GM19351 (cell line): ENCODE measurements at regions not wholly inside any gene's neighbourhood (a gene's known extent, or its start where the extent isn't known, plus 50 kb on each side); places are given as distances from the start of the nearest gene placed in this dataset.
"Not testable (repeated sequence)": the region's sequence is repeated elsewhere in the genome, so short reads cannot be mapped to it uniquely, and the experiment has no call there.

Experiments used
- ATAC-seq: cut with Tn5 transposase; IDR thresholded peaks from one replicate; pipeline ENCODE4 v1.9.1; 2021; ENCODE audit warnings: mild to moderate bottlenecking, moderate library complexity; ENCODE audit not compliant: unreplicated experiment

DNA sequence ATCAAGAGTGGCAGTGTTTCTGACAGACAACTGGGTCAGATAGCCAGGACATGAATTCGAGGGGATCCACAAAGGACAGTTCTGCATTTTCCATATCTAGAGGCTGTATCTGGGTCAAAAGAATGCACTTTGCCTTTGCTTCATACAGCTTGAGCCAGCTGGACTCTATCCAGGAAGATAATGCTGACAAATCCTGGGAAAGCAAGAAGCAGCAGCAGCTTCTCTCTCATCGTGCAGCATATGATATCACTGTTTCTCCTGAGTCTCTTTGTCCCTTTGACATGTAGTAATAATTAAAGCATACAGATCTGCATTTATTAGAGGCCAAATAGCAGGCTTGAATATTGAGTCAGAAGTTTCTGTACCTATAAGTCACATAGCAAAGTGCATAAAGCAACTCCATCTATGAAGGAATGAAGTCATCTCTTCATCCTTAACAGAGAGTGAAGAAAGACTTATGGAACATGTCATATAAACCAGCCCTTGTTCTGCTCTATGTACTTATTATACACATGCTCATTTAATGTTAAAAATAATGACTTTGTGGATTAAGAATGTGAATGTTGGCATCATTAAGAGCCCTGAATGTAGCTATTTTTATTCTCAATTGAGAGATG, 236.8 kb upstream of the GBE1 start:
- no peak for ATAC-seq

DNA sequence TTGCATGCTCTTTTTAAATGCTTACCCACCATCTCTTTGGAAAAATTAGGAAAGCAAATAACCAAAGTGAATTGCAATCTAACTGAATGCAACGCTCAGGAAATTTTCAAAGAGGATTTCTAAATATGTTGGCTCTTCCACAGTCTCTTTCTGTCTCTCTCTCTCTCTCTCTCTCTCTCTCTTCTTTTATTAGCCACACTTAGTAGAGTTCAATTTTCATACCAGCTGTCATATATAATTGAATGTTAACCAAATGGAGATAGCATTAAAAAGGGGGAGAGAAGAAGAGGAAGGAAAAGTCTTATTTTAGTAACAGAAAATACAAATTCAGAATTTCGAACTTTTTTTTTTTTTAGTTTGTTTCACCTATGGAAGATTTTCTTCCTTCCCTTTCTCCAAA, 235.9 kb upstream of the GBE1 start:
- ATAC-seq: no peak

DNA sequence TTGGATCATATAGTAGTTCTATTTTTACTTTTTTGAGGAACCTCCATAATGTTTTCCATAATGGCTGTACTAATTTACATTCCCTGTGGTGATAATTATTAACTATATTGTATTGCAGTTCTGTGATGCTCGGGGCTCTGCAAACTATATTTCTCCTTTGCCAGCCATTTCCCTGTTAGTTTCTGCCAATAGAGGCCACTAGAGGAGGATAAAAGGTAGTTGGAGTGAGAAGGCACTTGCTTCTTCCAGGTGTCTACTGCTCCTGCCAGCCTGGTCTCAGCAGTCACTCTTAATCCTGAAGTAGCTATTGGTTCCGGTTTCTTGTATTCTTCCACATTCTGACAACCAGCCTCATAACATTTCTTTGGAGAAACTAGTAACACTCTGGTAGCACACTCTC, 233.9 kb upstream of the GBE1 start:
- ATAC-seq: no peak

DNA sequence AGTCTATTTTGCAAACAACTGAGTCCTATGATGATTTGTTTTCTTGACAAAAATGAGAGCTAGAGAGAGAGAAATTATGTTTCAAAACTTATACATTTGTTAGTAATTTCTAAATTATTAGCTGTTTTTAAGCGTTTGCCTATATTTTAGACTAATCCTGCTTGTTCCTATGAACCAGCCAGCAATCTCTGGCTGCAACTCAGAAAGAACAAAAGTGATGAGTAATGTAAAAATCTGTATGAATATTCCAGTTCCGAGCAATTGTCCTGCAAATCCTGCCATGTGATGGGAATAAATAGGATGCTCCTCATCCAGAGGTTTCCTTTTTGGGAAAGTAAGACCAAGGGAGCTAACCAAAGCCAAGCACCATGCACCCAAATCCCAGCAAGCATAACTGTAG, 228.3 kb upstream of the GBE1 start:
- no peak for ATAC-seq

DNA sequence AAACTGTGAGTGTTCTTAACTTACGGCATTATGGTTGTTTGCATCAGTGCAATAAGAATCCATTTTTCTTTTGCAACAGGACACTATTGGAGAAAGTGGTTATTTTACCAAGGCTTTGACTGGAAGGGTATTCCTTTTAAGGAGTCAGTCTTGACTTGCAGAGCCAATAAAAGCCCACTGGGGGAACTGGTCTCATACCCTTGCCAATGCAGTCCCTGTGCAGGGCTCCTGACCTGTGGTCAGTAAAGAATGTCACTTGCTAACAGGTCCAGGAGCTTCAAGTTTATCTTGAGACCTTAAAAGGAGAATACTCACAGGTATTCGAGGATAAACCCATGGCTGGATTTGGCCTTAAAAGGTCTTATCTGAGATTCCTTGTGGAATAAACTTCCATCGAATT, 227.8 kb upstream of the GBE1 start:
- no peak for ATAC-seq

DNA sequence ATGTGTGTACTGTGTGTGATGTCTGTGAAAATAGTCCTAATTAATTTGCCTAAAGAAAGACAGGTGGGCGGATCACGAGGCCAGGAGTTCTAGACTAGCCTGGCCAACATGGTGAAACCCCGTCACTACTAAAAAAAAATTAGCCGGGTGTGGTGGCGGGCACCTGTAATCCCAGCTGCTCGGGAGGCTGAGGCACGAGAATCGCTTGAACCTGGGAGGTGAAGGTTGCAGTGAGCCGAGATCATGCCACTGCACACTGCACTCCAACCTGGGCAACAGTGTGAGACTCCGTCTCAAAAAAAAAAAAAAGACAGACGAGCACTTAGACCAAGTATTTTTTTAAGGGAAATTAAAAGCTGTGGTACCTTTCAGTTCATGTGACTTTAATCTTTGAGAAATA, 226.0 kb upstream of the GBE1 start:
- ATAC-seq: not testable (repeated sequence)

DNA sequence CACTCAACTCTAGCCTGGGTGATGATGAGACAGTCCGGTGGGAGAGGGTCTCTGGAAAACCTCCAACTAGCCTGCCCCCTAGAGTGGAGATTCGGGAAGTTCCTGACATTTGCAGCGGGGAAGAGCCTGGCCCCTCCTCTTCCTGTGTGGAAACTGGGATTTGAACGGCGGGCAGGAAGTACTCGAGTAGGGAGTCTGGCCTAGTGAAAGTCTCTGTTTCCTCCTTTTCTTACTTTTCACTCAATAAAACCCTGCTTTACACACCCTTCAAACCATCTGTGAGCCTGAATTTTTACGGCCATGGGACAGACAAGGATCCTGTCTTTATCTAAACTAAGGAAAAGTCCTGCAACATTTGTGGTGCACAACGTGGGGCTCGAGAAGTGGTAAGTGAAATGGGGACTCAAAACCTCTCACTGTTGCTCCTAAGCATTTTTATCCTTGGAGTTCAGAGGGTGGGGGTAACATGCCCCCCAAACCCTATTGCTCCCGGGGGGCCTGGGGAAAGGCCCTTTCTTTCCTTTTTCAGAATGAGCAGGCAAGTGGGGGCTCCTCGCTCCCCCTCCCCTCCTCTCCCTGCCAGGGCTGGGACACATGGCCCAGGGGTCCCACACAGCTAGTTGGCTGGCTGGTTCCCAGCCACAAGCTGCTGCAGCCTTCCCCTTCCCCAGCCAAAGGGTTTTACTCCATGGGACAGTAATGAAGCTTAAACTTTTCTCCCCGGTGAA, 224.7 kb upstream of the GBE1 start:
- no peak for ATAC-seq

DNA sequence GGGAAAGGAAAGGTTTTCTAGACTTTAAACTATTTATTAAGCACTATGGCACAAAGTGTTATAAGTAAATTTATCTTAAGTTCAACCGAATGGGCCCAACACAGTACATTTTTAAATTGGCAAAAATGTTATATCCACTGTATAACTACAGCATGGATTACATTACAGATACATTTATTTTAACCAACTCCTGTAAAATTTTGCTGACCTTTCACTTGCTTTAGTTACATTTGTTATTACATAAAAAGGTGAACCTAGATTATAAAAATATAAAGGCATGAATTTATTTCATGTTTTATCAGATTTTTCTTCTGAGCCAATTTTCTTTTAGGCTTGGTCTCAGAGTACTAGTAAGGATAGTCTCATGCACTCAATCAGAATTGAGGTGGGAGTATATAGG, 221.9 kb upstream of the GBE1 start:
- ATAC-seq: no peak

DNA sequence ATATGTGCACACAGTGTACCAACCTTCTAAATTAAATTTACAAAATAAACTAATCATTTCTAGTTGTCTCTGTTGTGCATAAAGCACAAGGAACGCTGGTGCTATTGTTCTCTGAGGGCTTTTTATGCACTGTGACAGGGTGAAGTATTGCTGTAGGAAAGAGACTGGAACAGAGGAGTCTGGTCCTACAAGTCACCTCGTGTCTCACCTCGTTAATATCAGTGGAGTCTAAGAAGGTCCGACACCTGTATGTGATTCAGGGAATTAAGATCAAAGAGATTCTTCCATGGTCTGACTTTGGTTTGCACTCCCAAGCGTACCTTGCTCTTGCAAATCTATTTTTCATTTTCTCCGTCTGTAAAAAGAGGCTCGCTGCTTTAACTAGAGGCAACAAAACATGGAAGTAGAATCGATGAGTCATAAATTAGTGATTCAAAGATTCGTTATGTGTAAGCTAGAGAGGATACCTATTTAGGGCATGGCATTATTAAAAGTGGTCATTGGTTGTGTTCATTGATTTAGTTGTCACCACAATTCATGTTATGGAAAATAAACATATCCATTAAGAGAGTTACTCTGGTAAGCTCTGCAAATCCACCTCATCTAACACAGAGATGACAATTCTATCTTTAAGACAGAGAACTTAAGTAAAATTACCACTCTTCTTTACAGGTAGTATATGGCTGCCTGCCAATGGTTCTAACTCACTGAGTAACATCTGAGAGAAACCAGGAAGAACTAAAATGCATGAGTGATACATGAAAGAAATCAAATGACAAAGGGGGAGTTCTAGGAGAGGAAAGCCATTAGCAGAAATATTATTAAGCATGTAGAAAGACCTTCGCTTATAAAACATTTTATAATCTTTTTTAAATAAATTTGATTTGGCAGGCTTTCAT, 219.4 kb upstream of the GBE1 start:
- no peak for ATAC-seq

DNA sequence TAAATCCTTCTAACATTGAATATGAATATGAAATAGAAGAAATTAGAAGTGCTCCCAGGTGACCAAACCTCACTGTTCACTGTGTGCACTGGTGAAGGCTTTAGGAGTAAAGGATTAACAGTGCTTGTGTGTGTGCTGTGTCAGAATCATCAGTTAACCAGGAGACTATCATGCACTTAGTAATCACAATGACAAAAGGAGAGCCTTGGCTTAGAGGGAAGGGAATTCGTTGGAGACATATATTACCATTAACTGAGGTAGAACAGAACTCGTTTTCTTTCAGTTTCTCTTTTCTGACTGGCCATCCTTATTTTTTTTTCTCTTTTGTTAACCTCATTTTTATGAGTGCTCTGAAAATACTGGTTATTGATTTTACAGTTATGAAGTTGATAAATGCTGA, 213.3 kb upstream of the GBE1 start:
- no peak for ATAC-seq

DNA sequence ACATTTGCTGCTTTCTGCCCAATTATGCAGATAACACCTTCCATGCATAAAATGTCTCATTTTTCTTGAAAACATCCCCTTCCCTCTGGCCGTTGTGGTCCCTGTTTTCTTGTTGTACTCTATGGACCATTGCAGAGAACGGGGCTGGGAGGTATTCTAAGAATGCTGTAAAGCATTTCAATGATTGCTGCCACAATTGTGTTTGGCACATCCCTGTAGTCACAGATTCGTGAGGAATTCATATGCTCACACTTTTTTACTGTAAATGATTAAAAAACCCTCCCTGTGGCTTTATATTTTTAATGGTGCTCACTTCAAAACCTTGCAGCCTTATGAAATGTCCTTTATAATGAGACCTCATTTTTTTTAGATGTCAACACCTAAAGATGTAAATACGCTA, 207.2 kb upstream of the GBE1 start:
- ATAC-seq: no peak

DNA sequence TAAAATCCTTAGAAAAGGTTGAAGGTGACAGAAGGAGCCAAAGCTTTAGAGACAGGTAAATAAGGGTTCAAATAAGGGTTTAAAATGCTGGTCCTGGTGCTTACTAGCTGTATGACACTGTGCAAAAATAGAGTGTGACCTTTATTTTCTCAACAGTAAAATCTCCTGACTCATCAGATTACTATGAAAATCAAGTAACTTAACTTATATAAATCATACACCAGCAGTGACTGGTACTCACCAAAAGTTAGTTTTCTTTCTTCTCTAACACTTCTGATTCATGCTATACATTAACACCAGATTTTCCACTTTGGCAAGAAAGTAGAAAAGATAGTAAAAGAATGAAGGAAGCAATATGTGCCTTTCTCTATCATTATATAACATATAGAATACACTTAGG, 205.9 kb upstream of the GBE1 start:
- no peak for ATAC-seq

DNA sequence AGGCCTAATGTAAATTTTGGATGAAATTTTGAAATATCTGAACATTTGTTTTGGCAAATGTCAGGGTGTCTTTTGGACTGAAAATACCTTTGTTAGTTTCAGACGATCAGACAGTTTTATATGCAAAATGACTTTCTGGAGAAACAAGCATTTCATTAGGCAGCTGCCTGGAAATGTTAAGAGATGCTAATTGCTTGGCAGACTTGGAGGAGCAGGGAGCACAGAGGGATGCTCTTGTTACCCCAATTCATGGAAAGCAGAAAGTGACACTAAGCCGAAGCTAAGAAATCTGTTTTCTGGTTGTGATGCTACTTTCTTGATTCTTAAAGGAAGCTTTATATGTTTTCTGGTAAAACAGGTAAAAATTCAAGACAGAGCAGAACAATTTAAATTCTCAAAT, 204.3 kb upstream of the GBE1 start:
- ATAC-seq: no peak

DNA sequence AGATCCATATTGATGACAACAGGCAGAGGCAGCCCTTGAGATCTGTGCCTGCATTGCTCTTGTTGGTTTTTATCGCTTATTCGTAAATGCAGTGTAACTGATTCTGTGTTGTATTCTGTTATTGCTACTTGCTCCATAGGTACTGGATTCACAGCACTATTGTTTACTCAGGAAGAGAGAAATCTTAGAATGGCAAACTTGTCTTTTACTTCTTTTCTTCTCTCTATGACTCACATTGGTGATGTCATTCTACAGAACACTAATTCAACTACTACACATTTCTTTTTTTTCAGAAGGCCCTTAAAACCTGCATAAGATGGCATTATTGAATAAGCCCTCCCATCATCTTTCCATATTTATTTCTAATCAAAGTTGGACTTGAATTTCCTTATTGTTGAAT, 201.0 kb upstream of the GBE1 start:
- no peak for ATAC-seq

DNA sequence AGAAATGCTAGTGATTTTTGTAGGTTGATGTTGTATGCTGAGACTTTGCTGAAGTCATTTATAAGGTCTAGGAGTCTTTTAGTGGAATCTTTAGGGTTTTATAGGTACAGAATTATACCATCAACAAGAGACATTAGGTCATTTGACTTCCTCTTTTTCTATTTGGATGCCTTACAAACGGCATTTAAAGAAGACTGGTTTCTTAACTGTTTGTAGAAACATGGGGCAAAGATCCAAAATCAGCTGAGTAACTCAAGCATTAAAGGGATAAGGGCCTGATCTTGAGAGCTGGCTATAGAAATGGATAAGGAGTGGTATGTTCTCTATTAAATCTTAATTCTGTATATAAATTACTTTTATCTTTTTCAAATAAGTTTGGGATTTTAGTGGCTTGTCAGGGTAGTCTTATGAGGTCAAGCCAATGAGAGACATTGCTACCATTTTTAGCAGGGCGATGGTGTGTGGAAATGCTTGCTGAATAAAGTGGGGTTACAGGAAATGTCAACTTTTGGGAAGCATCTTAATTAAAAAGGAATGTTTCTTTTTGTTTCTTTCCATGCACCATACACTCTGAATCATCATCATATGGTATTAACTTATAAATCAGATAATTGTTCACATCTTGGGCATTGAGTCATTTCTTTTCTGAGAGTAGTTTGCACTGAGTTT, 197.7 kb upstream of the GBE1 start:
- ATAC-seq: no peak

DNA sequence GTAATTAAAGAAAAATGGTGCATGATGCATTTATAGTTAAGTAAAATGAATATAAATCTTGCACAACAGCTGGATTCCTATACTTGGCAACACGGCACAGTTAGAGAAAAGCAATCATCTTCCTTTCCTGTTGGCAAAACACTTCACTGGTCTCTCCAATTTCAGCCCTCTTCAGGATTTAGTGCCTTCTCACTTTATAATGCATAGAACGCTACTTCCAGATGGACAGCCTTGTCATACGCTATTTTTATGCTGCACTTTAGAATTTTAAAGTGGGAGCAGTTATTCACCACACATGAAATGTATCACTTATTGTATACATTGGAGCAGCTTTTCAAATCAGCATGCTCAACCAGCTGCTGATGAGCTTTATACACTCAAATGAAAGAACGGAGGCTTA, 194.4 kb upstream of the GBE1 start:
- ATAC-seq: no peak

DNA sequence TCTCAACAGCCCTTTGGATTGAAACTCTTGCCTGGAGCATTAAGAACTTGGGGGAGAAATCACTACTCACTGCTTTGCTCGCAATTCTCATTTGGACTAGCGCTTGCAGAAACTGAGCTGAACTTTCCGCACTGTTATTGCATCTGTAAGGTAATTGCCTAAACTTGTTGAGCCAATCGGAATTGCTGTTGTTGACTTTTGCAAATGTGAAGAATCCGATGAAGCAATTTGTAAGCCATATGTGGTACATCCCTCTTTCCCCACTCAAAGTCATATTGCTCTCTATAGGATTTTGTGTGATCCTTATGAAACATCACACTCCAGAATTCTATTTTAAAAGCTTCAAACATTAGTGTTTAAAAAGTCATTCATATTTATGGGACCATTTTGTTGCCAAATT, 191.7 kb upstream of the GBE1 start:
- ATAC-seq: no peak

DNA sequence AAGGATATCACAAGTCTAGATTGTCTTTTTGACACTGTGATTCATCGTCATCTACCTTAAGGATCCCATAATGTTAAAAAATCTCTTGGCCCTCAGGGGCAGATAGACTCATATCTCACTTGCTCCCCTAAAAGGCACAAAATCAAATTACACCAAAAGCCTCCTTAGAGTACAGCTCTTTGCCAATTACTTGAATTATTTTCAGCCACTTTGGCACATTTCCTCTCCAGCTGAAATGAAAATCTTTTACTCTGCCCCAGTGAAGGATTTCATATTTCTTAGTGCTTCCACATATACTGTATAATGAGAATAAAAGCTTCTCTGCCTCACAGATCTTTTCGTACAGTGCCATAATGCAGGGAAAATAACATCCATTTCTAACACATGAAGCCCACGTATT, 190.7 kb upstream of the GBE1 start:
- no peak for ATAC-seq

DNA sequence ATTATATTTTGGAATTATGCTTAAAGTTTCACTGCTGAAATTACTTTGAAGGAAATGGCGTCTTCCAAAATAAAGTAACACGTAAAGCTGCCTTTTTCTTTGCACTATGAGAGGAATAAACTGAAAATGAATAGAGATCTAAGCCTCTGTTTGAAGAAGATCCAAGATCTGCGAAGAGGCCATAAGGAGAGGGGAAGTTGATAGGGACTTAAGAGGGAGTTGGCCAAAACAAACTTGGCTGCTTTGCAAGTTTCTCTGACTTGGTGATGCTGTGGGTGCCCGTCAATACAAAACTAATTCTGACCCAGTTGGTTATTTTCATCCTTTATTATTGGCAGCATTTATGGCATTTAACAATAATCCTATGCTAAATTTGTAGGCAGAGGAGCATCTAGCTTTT, 190.2 kb upstream of the GBE1 start:
- ATAC-seq: no peak

DNA sequence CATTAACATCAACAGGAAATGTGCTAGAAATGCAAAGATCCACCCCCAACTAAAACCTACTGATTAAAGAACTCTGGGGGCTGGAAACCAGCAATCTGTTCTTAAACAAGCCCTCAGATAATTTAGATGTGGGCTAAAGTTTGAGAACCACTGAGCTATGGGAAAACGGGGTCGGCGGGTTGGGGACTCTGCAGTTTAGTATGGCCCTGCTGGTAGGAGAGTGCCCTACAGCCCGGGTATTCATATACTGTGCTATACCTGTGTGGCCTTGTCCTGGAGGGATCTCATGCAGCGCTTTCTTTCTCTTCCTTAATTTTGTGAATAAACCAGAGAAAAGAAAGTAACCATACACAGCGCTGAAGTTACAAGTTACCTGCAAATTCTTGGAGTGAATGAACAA, 189.7 kb upstream of the GBE1 start:
- ATAC-seq: no peak

DNA sequence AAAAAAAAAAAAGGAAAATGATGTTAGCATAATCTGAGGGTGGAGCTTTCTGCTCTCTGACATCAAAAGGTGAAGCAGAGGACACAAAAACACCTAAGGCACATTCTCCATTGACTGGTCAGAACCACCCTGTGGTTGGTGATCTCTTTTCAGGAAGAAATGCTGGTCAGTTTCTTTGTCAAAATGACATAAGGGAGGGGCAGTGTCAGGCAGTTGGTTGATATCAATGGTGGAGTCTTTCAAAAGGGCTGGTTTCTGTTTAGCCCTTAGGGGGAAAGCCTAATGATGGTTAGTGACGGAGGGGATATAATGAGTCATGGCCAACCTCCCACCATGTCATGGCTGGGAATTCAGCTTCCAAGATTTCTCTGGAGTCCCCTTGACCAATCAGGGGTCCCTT, 185.9 kb upstream of the GBE1 start:
- ATAC-seq: no peak

DNA sequence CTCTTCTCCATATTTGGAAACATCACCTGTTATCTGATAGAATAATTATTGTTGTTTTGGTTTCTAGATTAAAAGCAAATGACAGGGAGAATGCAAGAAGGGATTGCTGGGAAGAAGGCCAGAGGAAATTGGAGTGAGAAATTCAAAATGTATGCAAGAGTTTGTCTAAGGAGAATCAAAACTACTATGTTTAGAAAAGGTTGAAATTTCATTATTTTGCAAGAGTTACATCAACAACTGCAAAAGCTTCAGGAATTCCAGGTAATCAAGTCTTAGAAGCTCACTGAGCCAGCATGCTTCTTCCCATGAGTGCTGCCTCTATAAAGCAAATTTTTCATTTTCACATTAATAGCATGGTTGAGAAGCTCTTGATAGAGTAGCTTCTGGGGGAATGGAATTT, 177.2 kb upstream of the GBE1 start:
- ATAC-seq: no peak
